Astrocyte (in vitro differentiated cells and primary cell): ENCODE measurements at regions not wholly inside any gene's neighbourhood (a gene's known extent, or its start where the extent isn't known, plus 50 kb on each side); places are given as distances from the start of the nearest gene placed in this dataset.

Source experiments
- DNase-seq: peaks from one replicate; pipeline ENCODE4 v3.0.0-alpha.2; 2010; ENCODE audit warnings: low read depth
- FAIRE-seq: peaks from 2 replicates; lab custom pipeline; 2011; peaks lifted over from hg19 to GRCh38; lab: Jason Lieb, UNC
- H2AFZ ChIP-seq: 2 replicates; pipeline ENCODE4 v1.6.0; 2012; ENCODE audit warnings: low read depth, low read length, inconsistent platforms
- H3K27ac ChIP-seq: 2 replicates; pipeline ENCODE4 v1.5.1; 2011; ENCODE audit warnings: low read depth, low read length, inconsistent platforms
- H3K27me3 ChIP-seq: 2 replicates; pipeline ENCODE4 v1.6.0; 2011; ENCODE audit warnings: low read length, inconsistent platforms; ENCODE audit not compliant: insufficient read depth
- H3K36me3 ChIP-seq: 2 replicates; pipeline ENCODE4 v1.5.1; 2011; ENCODE audit warnings: low read length, inconsistent platforms; ENCODE audit not compliant: insufficient read depth
- H3K4me1 ChIP-seq: 2 replicates; pipeline ENCODE4 v1.5.1; 2011; ENCODE audit warnings: low read length, inconsistent platforms; ENCODE audit not compliant: insufficient read depth
- H3K4me2 ChIP-seq: 2 replicates; pipeline ENCODE4 v1.6.0; 2012; ENCODE audit warnings: low read length, inconsistent platforms
- H3K4me3 ChIP-seq: 2 replicates; pipeline ENCODE4 v1.5.1; 2011; ENCODE audit warnings: low read depth, mild to moderate bottlenecking, low read length, inconsistent platforms; ENCODE audit not compliant: insufficient read depth
- H3K79me2 ChIP-seq: 2 replicates; pipeline ENCODE4 v1.6.0; 2012; ENCODE audit warnings: mild to moderate bottlenecking, low read length, inconsistent platforms; ENCODE audit not compliant: insufficient read depth
- H3K9ac ChIP-seq: 2 replicates; pipeline ENCODE4 v1.6.0; 2012; ENCODE audit warnings: mild to moderate bottlenecking, low read length, inconsistent platforms
- H3K9me3 ChIP-seq: 2 replicates; pipeline ENCODE4 v1.5.1; 2012; ENCODE audit warnings: low read depth, mild to moderate bottlenecking, low read length, inconsistent platforms; ENCODE audit not compliant: insufficient read depth
- H4K20me1 ChIP-seq: 2 replicates; pipeline ENCODE4 v1.6.0; 2012; ENCODE audit warnings: low read length, inconsistent platforms; ENCODE audit not compliant: insufficient read depth
- H3K27ac Mint-ChIP-seq: one replicate; pipeline ENCODE4 v1.8.0; 2021; ENCODE audit warnings: mild to moderate bottlenecking, mixed read lengths; ENCODE audit not compliant: unreplicated experiment
- H3K27me3 Mint-ChIP-seq: one replicate; pipeline ENCODE4 v1.8.0; 2021; ENCODE audit warnings: low read depth, mixed read lengths; ENCODE audit not compliant: unreplicated experiment
- H3K36me3 Mint-ChIP-seq: one replicate; pipeline ENCODE4 v1.8.0; 2021; ENCODE audit warnings: low read depth, mixed read lengths; ENCODE audit not compliant: unreplicated experiment
- H3K4me1 Mint-ChIP-seq: one replicate; pipeline ENCODE4 v1.8.0; 2021; ENCODE audit warnings: low read depth, mixed read lengths; ENCODE audit not compliant: unreplicated experiment
- H3K4me3 Mint-ChIP-seq: one replicate; pipeline ENCODE4 v1.8.0; 2021; ENCODE audit warnings: mild to moderate bottlenecking, moderate library complexity, mixed read lengths; ENCODE audit not compliant: unreplicated experiment
- H3K9me3 Mint-ChIP-seq: one replicate; pipeline ENCODE4 v1.8.0; 2021; ENCODE audit warnings: mild to moderate bottlenecking, mixed read lengths; ENCODE audit not compliant: unreplicated experiment
- EZH2 ChIP-seq: IDR thresholded peaks from 2 replicates; pipeline ENCODE4 v1.6.1; 2012; ENCODE audit warnings: mild to moderate bottlenecking, low read length, inconsistent platforms; ENCODE audit not compliant: insufficient read depth
- TF ChIP-seq, protein P1 (sequence below): IDR thresholded peaks from 2 replicates; pipeline ENCODE4 v1.5.1; 2011; ENCODE audit warnings: low read depth, mild to moderate bottlenecking, inconsistent platforms, low read length, moderate library complexity; ENCODE audit not compliant: insufficient read depth

DNA sequence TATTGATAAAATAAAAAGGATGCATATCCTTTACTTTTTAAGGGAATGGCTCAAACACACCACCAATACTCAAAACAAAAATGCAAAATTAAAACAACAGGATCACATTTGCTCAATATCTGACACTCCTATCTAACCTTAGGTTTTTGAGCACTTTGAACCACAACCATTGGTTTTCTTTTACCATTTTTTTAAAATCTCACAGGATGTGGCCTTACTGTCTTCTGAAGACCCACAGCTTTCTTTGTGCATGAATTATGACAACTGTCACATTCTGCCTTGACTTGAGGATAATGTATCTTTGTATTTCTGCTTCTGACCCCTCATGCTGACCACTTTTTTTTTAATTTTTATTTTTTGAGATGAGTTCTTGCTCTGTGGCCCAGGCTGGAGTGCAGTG is 461.1 kb upstream of the NRP1 start:
- no peaks in the 10 kb centered on the region for H3K27me3 Mint-ChIP-seq
- no peak overlapping the region for H3K9ac ChIP-seq
- H3K4me1 Mint-ChIP-seq: peaks cover 3% of the 10 kb centered on the region
- H3K9me3 Mint-ChIP-seq: peaks cover 3% of the 10 kb centered on the region
- no peak overlapping the region for H3K4me3 ChIP-seq
- H3K36me3 ChIP-seq: no peaks in the 10 kb centered on the region
- no peak for FAIRE-seq
- no peaks in the 10 kb centered on the region for H3K4me1 ChIP-seq
- no peaks in the 10 kb centered on the region for H3K36me3 Mint-ChIP-seq
- no peaks in the 10 kb centered on the region for H4K20me1 ChIP-seq
- no peak for DNase-seq
- no peak overlapping the region for H3K4me2 ChIP-seq
- H3K27me3 ChIP-seq: no peaks in the 10 kb centered on the region
- H3K27ac ChIP-seq: no peak overlapping the region
- H3K9me3 ChIP-seq: no peaks in the 10 kb centered on the region
- H2AFZ ChIP-seq: no peak overlapping the region
- no peaks in the 10 kb centered on the region for H3K79me2 ChIP-seq
- TF ChIP-seq EZH2: no peak
- TF ChIP-seq, protein P1, sequence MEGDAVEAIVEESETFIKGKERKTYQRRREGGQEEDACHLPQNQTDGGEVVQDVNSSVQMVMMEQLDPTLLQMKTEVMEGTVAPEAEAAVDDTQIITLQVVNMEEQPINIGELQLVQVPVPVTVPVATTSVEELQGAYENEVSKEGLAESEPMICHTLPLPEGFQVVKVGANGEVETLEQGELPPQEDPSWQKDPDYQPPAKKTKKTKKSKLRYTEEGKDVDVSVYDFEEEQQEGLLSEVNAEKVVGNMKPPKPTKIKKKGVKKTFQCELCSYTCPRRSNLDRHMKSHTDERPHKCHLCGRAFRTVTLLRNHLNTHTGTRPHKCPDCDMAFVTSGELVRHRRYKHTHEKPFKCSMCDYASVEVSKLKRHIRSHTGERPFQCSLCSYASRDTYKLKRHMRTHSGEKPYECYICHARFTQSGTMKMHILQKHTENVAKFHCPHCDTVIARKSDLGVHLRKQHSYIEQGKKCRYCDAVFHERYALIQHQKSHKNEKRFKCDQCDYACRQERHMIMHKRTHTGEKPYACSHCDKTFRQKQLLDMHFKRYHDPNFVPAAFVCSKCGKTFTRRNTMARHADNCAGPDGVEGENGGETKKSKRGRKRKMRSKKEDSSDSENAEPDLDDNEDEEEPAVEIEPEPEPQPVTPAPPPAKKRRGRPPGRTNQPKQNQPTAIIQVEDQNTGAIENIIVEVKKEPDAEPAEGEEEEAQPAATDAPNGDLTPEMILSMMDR: no peak
- H3K27ac Mint-ChIP-seq: no peak overlapping the region
- H3K4me3 Mint-ChIP-seq: no peak overlapping the region

DNA sequence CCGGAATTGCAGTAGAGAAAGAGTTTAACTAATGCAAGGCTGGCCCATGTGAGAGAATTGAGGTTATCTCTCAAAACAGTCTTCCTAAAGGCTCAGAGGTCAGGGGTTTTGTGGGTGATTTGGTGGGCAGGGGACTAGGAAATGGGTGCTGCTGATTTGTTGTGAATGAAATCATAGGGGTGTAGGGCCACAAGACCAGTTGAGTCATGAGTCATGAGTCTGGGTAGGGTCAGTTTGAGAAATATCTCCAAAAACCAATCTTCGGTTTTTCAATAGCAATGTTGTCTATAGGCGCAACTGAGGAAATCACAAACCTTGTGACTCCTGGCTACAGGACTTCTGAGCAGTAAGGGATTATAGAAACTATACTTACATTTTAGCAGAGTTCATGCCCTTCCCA is 460.0 kb upstream of the NRP1 start:
- Histone ChIP-seq H3K9ac (no peak overlapping the region), H3K79me2 (no peaks in the 10 kb centered on the region), H3K27me3 (no peaks in the 10 kb centered on the region), H3K4me1 (no peaks in the 10 kb centered on the region), H3K9me3 (no peaks in the 10 kb centered on the region), H4K20me1 (no peaks in the 10 kb centered on the region), H3K36me3 (no peaks in the 10 kb centered on the region), H3K27ac (no peak overlapping the region), H3K4me3 (no peak overlapping the region), H3K4me2 (no peak overlapping the region), H2AFZ (no peak overlapping the region)
- Mint-ChIP-seq H3K4me3 (no peak overlapping the region), H3K27ac (no peak overlapping the region), H3K36me3 (no peaks in the 10 kb centered on the region), H3K9me3 (peaks cover 3% of the 10 kb centered on the region), H3K4me1 (peaks cover 3% of the 10 kb centered on the region), H3K27me3 (no peaks in the 10 kb centered on the region)
- DNase-seq (no peak), FAIRE-seq (no peak)
- TF ChIP-seq EZH2: no peak
- TF ChIP-seq, protein P1: no peak

DNA sequence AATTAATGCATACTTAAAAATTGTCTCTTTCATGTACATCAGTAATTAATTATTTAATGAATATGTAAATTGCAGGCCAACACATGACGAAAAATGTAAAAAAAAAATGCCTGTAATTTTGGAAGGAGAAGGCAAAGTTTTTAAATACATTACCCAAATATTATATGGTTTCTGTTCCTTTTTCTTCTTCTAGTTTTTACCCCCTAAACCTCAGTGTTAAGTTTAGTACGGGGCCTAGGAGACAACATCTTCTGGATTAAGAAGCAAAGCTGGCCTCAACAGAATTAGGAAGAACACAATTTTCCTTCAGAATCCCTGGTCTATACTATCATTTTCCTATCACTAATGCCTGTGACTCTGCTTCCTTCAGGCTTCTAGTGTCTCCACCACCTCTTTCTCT is 459.3 kb upstream of the NRP1 start:
- TF ChIP-seq, protein P1: no peak
- no peak for TF ChIP-seq EZH2
- no peaks in the 10 kb centered on the region for H3K27me3 ChIP-seq

More for the DNA sequence above, 459.3 kb upstream of the NRP1 start:
- no peaks in the 10 kb centered on the region for H3K36me3 Mint-ChIP-seq
- Histone ChIP-seq H3K79me2 (no peaks in the 10 kb centered on the region), H3K9me3 (no peaks in the 10 kb centered on the region), H3K9ac (no peak overlapping the region), H3K4me1 (no peaks in the 10 kb centered on the region), H3K4me3 (no peak overlapping the region), H4K20me1 (no peaks in the 10 kb centered on the region), H3K36me3 (no peaks in the 10 kb centered on the region), H2AFZ (no peak overlapping the region), H3K4me2 (no peak overlapping the region), H3K27ac (no peak overlapping the region)
- H3K4me1 Mint-ChIP-seq: peaks cover 3% of the 10 kb centered on the region
- H3K4me3 Mint-ChIP-seq: no peak overlapping the region
- DNase-seq: no peak
- peaks cover 3% of the 10 kb centered on the region for H3K9me3 Mint-ChIP-seq
- FAIRE-seq: no peak
- no peak overlapping the region for H3K27ac Mint-ChIP-seq
- H3K27me3 Mint-ChIP-seq: no peaks in the 10 kb centered on the region
